HG03175 (cell line): ENCODE measurements at regions not wholly inside any gene's neighbourhood (a gene's known extent, or its start where the extent isn't known, plus 50 kb on each side); places are given as distances from the start of the nearest gene placed in this dataset.

Source experiments
- ATAC-seq: cut with Tn5 transposase; IDR thresholded peaks from one replicate; pipeline ENCODE4 v1.9.1; 2021; ENCODE audit warnings: mild to moderate bottlenecking, moderate library complexity; ENCODE audit not compliant: unreplicated experiment

DNA sequence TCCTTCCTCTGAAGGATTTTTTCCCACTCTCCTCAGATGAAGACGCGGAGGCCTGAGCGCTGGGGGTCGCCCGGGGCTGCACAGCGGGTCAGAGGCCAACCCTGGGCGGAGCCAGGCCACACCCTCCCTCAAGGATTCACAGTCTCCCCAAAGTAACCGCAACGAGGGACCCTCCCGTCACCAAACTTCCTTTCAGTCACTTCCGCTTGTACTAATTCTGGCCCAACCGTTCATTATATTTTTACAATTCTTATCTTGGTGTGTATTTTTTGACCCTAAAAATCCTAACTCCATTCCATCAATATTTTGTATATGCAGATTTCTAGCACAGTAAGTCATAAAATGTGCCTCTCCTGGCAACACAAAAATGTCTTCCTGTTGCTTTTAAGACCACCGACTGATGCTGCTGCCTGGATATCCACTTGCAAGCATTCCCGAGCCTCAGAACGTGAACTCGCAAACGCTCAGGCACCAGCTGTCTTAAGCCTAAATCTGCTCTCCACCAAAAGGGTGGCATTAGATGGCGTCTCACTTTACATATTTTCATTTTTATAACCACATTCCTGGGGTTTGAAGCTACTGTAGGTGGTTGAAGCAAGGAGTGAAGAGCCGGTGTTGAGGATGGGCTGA, 128.0 kb downstream of the DLL1 start:
- no peak for ATAC-seq

DNA sequence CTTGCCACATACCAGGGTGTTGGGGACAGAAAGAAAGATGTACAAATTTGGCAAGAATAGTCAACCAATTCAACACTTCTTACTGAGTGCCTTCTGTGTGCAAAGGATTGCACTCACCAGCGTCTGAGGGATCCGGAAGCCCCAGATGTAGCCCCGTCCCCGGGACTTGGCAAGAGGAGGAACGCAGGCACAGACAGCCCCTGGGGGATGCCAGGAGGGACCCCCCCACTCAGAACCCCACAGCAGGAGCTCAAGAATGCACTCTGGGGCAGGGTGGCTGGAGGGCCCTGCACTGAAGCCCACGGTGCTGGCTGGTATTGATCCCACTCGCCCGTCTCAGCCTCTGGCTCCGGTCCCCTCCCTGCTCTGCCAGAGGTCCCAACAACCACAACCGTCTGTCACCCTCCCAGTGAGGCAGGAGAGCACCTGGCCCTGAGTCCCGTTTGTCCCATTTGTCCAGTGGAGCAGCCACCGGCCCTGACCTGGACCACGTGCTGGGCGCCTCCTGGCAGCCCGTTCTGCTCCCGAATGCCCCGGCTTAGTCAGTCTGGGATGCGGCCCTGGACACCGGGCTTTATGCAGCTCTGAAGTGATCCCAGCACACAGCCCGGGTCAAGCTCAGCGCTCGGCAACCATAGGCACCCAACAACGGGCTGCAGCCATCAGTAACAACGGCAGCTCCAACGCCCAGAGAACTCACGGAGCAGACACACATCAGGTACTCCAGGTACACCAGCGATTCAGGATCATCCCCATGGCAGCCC, 128.7 kb downstream of the DLL1 start:
- ATAC-seq = no peak

DNA sequence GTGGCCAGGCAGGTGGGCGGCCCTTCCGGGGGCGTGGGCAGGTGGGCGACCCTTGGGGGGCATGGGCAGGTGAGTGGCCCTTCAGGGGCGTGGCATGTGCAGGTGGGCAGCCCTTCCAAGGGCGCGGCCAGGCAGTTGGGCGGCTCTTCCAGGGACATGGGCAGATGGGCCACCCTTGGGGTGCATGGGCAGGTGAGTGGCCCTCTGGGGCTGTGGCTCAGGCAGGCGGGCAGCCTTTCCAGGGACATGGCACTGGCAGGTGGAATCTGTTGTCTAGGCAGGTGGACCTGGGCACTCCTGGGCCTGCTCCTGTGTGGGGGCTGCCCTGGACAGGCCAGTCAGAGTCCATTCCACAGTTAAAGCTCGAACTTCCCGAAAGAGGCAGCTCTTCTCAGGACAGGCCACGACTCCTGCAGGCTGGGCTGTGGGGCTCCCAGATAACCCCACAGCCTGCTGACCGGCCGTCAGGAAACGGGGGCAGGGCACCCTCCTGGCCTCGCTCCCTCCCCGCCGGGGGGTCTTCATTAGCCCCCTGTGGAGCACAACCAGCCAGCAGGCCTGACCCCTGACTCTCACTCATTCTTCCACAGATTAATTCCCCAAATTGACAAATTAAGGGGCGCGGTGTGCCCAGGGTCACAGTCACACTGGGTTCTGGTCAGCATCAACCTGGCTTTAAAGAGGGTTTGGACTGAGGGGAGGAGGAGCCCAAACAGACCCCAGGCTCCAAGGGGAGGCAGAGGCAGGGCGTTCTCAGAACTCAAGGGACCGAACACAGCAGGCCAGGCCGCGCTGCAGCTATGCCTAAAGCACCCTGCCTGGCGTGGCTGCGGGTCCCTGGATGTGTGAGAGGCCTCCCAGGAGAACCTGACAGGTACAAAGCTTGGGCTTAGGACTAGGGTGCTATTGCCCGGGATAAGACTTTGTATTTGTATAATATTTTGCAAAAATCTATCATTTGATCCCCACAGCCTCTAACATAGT, 130.0 kb downstream of the DLL1 start:
- no peak for ATAC-seq

DNA sequence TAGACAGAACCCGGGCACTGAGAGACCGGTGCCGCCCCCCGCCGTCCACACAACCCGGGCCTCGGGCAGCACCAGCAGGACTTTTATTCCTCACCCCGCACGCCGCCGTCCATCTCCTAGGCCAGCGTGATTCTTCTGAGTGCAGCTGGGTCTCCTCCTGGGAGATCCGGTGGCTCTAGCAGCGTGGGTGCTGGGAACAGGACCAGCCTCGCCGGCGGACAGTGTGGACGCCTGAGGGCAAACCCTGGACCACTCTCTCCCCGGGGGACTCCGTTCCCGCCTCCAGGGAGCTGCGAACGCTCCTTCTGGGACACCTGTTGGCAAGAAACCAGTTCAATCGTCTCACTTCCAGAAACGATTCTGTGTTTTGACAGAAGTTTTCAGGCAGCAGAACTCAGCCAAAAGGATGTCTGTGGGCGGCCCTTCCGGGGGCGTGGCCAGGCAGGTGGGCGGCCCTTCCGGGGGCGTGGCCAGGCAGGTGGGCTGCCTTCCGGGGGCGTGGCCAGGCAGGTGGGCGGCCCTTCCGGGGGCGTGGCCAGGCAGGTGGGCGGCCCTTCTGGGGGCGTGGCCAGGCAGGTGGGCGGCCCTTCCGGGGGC, 130.7 kb downstream of the DLL1 start:
- no peak for ATAC-seq

DNA sequence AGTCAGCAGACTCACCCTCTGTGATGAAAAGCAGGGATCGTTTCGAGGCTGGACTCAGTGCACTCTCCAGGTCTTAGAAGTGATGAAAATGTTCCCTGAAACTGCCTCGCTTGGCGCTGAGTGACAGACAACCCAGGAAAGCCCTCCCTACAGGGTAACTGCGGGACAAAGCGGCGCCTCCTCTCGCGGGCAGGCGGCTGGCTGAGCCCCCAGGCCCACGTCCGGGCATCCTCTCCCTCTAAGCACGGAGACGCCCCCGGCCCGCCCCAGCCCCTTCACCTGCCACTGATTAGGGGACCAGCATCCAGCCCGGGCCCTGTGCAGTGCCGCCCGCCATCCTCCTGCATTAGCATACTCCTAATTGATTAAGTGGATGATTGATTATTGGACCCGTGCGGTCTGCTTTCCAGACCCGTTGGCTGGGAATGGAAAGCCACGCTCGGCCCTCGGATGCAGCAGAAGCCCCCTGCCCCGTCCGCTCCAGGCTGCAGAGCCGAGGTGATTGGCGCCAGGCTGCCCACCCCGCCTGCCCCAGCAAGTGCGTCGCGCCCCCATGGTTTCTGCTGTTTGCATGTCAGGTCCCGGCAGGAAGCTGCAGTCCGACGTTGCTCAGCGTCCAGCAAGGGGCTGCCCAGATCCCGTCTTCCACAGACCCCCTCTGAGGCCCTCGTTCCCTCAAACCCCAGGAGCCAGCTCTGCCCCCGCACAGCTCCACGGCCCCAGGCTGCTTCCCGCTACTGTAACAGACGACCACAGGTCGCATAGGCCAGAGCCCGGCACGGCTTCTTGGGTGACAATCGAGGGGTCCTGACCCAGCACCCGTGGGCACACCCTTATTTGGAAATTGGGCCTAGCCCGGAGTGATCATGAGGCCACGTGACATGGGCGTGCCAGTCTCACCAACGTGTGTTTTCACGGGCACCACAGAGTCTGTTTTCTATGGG, 131.6 kb downstream of the DLL1 start:
- ATAC-seq = no peak

DNA sequence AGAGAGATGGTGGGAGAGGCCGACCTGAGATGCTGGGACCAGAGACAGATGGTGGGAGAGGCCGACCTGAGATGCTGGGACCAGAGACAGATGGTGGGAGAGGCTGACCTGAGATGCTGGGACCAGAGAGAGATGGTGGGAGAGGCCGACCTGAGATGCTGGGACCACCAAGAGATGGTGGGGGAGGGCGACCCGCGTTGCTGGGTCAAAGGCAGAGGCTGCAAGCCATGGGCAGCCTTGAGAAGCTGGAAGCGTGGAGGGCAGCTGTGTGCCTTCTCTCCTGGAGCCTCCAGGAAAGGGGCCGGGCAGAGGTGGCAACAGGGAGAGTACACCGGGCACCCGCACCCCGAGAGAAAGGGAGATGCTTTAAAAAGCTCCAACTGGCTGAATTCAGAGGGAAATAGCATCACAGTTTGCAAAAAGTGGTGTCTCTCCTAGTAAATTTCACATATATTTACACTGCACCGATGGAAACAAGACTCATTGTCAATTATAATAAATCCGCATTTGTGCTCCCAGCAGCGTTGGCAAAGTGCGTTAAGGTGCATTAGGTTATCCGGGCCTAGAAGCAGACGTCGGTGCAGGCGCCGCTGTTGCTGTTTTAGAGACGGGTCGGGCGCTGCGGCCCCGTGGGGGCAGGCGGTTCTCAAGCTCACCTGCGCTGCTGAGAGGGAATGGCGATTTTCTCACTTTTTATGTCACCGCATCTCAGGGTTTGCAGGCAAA, 132.4 kb downstream of the DLL1 start:
- ATAC-seq = no peak

DNA sequence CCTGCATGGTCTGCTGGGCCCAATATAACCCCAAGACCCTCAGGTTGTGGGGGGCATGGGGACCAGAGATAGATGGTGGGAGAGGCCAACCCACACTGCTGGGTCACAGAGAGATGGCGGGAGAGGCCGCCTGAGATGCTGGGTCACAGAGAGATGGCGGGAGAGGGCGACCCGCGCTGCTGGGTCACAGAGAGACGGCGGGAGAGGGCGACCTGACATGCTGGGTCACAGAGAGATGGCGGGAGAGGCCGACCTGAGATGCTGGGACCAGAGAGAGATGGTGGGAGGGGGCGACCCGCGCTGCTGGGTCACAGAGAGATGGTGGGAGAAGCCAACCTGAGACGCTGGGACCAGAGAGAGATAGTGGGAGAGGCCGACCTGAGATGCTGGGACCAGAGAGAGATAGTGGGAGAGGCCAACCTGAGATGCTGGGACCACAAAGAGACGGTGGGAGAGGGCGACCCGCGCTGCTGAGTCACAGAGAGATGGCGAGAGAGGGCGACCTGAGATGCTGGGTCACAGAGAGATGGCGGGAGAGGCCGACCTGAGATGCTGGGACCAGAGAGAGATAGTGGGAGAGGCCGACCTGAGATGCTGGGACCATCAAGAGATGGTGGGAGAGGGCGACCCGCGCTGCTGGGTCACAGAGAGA, 133.2 kb downstream of the DLL1 start:
- no peak for ATAC-seq

DNA sequence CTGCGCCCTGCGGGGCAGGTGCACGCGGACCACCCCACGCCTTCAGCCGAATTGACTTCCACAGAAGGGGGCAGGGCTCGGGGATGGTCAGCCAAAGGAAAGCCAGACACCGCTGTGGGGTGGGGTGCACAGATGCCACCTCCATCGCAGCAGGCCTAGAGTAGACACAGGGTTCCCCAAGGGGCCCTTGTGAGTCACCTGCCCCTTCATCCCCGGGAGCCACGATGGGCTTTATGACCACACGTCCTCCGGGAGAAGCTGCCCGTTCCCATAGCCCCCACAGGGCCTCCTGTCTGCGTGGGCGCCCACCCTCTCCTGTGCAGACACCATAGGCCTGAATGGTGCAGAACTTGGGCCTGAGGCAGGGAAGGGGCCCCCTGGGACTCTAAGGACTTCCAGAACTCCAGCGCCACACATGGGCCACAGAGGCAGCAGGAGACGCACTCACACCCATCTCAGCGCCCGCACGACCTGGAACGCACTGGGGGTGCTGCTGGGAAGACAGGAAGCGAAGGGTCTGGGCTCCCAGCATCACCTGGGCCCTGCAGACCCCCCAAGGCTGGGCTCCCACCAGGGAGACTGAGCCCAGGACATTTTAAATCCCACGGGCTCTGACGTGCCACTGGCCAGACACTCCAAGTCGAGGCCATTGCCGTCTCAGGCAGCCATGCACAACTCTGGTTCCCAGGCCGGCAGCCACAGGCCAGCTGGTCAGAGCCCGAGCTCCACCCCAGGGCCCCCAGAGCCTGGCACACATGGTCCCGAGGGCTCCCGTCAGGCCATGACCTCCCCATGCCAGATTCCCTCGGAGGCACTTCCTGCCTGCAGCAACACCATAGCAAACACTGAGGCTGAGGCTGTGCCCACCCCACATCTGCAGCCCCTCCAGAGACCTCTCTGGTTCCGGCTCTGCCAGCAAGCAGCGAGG, 134.2 kb downstream of the DLL1 start:
- ATAC-seq = no peak

DNA sequence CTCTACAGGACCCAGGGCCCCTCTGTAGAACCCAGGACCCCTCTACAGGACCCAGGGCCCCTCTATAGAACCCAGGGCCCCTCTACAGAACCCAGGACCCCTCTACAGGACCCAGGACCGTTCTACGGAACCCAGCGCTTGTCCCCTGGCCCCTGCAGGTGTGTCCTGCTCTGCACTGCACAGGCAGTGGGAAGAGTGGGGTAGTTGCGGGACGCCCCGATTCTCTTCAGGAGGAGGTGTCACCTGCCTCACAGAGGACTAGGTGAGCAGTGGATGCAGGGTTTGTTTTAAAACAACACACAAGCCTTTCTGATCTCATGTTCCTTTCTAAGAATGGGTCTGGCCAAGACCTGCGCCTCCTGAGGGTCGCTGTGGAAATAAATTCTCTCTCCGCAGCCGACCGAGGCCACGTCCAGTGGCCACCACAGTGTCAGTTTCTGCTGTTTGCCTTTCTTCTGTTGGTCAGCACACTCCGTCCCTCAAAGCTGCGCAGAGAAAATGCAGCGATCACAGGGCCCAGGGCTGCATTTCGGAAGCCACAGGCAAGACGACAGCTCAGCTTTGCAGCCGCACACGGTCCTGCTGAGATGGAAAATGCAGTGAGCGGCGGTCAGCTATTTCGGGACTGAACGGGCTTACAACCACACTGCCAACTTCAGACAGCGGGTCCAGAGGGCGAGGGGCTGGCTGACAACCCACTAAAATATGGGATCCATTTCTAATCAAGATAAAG, 135.2 kb downstream of the DLL1 start:
- no peak for ATAC-seq

DNA sequence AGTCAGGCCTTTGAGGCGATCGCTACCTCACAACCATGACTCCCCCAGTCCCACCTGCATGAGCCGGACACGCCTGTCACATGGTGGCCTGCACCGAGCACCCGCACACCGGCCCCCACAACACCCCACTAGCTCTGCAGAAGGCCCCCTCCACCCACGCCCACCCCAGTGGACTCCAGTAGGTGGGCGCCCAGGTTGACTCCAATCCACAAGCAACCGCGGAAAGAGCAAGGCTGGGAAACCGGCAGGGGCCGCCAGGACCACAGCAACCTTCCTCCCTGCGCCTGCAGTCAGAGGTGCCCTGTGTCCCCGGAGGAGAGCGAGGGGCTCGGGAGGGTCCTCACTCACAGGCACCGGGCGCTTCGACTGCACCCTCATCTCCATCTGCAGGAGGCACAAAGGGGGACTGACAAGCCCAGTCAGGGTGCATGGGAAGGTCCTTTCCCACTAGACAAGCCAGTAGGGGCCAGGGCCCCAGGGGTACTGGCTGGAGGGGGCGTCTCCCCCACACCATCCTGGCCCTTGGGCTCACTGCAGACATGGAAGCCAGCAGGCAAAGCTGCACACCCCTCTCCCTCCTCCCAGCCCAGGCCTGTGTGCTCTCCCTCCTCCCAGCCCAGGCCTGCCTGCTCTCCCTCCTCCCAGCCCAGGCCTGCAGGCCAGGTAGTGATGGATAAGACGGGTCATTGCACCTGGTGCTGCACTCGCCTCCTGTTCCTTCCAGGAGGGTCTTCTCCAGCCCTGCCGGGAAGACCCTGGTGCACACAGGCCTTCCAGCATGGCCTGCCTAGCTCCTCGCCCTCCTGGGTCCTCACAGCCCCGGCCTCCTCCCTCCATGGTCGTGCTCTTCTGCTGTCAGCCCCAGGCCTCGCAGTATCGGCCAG, 137.2 kb downstream of the DLL1 start:
- ATAC-seq = no peak

DNA sequence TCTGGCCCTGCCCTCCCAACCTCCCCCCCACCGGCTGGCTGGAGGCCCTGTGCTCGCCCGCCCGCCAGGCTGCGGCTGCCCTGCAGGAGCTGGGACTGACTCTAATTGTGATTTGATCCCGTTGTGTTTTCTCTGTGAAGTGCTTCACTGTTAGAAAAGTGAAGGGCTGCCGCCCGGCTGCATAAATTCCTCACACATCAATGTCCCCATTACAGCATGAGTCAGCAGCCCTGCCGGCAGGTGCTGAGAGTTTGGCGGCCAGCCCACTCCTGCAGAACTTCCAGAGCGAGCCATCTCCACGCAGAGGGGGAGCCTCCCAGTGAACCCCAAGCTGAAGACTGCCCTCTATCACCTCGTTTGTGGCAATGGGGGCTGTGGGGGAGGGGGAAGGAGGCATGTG, 137.9 kb downstream of the DLL1 start:
- no peak for ATAC-seq

DNA sequence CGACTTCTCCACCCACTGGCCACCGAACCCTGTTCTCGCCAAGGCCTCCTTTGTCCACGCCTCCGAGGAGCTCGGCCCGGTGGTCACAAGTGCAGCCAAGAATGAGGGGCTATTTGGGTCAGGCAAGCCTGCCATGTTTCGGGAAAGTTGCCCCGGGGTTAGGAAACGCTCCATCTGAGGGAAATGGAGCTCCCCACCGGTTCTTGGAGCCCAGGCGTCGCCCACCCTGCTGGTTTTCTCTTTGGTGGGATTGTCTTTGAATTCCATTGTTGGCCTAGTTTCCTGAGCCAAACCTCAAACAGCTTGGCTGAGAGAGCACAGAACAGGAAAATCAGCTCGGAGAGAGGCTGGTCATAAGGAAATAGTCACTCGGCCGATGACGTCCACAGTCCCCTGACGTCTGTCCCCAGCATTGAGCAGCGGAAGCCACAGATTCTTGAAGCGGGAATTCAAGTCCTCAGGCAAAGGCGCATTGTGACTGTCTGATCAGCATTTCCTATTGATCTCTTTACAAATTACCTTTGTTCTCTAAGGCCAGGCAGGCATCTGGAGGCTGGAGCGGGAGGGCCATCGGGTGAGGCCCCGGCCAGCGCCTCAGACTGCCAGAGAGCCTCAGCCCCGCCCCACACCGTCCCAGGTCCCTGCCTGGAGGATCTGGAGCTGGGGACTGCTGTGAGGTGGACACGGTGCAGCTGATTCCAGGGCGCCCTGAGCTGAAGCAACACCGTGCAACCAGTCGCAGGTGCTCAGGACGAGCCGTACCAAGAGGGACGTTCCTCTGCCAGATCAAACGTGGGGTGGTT, 138.6 kb downstream of the DLL1 start:
- no peak for ATAC-seq

DNA sequence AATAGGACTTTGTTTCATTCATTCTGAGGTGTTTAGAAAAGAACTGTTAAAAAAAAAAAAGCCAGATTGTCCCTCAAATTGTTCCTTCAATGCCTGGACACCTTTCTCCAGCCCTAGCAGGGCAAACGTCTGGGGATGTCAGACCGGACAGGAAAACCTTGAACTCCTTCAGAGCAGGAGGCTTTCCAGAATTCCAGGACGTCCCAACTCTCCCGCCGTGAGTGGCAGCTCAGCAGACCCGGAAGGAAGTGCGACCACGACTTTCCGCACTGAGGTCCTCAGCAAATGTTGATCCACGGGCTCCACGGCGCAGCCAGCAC, 139.1 kb downstream of the DLL1 start:
- no peak for ATAC-seq

DNA sequence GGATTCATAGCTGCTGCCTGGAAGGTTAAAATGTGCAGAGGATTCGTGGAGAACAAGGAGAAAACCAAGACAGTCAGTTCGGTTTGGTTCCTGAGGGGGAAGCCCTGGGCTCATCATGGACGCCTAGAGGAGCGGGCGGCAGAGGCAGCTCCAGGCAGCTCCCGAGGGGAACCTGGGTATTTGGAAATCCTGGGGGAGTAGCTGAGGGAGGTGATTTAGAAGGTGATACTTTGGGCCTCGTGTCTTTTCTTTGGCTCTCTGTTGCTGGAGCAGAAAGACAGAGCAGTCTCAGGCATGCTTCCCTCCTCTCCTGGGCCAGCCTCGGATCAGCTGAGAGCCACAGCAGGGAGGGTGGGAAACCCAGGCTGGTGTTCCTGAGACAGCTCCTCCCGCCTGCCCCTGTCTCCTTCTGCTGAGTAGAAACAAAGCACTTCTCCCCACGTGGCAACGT, 139.5 kb downstream of the DLL1 start:
- no peak for ATAC-seq

DNA sequence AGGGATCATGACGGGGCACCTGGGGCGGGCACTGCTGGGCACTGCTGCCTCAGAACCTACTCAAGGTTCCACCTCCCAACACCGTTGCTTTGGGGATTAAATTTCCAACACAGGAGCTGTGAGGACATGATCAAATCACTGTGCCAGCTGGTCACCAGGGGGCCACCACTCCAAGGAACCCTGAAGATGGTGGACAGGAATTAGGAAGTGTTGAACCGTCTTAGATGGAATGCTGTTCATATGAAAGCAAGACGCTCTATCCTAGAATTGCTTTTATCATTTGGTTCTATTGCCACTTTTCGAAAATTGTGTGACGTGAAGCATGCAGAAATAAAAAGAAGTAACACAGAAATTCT, 140.3 kb downstream of the DLL1 start:
- ATAC-seq = no peak
